ENCODE measurements at regions not wholly inside any gene's neighbourhood (a gene's known extent, or its start where the extent isn't known, plus 50 kb on each side); places are given as distances from the start of the nearest gene placed in this dataset.

- TF ChIP-seq POLR2A (IDR thresholded peaks at IDR 0.05): no peak
- no peak for TF ChIP-seq CTCF (IDR thresholded peaks at IDR 0.05)
These were observed 161.7 kb downstream of the OLFM1 start for GRCh38 chr9:135249191-135249590.
